H9 (cell line): ENCODE measurements at regions not wholly inside any gene's neighbourhood (a gene's known extent, or its start where the extent isn't known, plus 50 kb on each side); places are given as distances from the start of the nearest gene placed in this dataset.

Source experiments
- DNase-seq: peaks from one replicate; pipeline ENCODE4 v3.0.0-alpha.2; 2017
- H2AFZ ChIP-seq: one replicate; pipeline ENCODE4 v1.6.1; 2013; ENCODE audit warnings: mild to moderate bottlenecking, low read length, control low read depth, moderate library complexity
- H2AK5ac ChIP-seq: 2 replicates; pipeline ENCODE4 v1.6.1; 2013; ENCODE audit warnings: low read length, control low read depth, mixed read lengths; ENCODE audit not compliant: insufficient read length
- H2BK120ac ChIP-seq: one replicate; pipeline ENCODE4 v1.6.1; 2013; ENCODE audit warnings: low read depth, mild to moderate bottlenecking, low read length, control low read depth, inconsistent platforms; ENCODE audit not compliant: poor library complexity, severe bottlenecking
- H2BK12ac ChIP-seq: 2 replicates; pipeline ENCODE4 v1.6.1; 2013; ENCODE audit warnings: low read length, control low read depth, mixed read lengths, low read depth; ENCODE audit not compliant: insufficient read length
- H2BK15ac ChIP-seq: 2 replicates; pipeline ENCODE4 v1.6.1; 2013; ENCODE audit warnings: low read depth, low read length, control low read depth
- H2BK20ac ChIP-seq: one replicate; pipeline ENCODE4 v1.6.1; 2013; ENCODE audit warnings: low read depth, mild to moderate bottlenecking, low read length, control low read depth, inconsistent platforms; ENCODE audit not compliant: poor library complexity, severe bottlenecking
- H2BK5ac ChIP-seq: 2 replicates; pipeline ENCODE4 v1.6.1; 2013; ENCODE audit warnings: low read length, control low read depth, mixed read lengths; ENCODE audit not compliant: insufficient read length
- H3K14ac ChIP-seq: 2 replicates; pipeline ENCODE4 v1.6.1; 2013; ENCODE audit warnings: low read length, control low read depth; ENCODE audit not compliant: insufficient read depth
- H3K18ac ChIP-seq: 2 replicates; pipeline ENCODE4 v1.6.1; 2013; ENCODE audit warnings: low read depth, mild to moderate bottlenecking, mixed read lengths, low read length, control low read depth; ENCODE audit not compliant: insufficient read length
- H3K23ac ChIP-seq: 2 replicates; pipeline ENCODE4 v1.6.1; 2013; ENCODE audit warnings: low read length, control low read depth, mixed read lengths, low read depth; ENCODE audit not compliant: insufficient read length
- H3K23me2 ChIP-seq: 2 replicates; pipeline ENCODE4 v1.6.1; 2013; ENCODE audit warnings: low read depth, mild to moderate bottlenecking, mixed read lengths, low read length, control low read depth; ENCODE audit not compliant: insufficient read length, poor library complexity, severe bottlenecking
- H3K27ac ChIP-seq: 2 replicates; pipeline ENCODE4 v1.5.1; 2013; ENCODE audit warnings: low read length, control low read depth, mixed read lengths, low read depth; ENCODE audit not compliant: insufficient read length
- H3K27me3 ChIP-seq: 2 replicates; pipeline ENCODE4 v1.6.1; 2013; ENCODE audit warnings: low read length, control low read depth, inconsistent platforms; ENCODE audit not compliant: insufficient read depth
- H3K4ac ChIP-seq: 2 replicates; pipeline ENCODE4 v1.6.1; 2013; ENCODE audit warnings: low read depth, mild to moderate bottlenecking, control low read depth, inconsistent platforms, low read length, moderate library complexity
- H3K4me1 ChIP-seq: 2 replicates; pipeline ENCODE4 v1.6.1; 2013; ENCODE audit warnings: low read length, control low read depth, inconsistent platforms; ENCODE audit not compliant: insufficient read depth
- H3K4me2 ChIP-seq: 2 replicates; pipeline ENCODE4 v1.6.1; 2013; ENCODE audit warnings: low read length, control low read depth, mixed read lengths; ENCODE audit not compliant: insufficient read length, insufficient read depth
- H3K56ac ChIP-seq: 2 replicates; pipeline ENCODE4 v1.6.1; 2013; ENCODE audit warnings: low read depth, mild to moderate bottlenecking, mixed read lengths, low read length, control low read depth; ENCODE audit not compliant: insufficient read length
- H3K79me1 ChIP-seq: 2 replicates; pipeline ENCODE4 v1.6.1; 2013; ENCODE audit warnings: low read depth, mild to moderate bottlenecking, moderate library complexity, low read length, control low read depth, inconsistent platforms; ENCODE audit not compliant: insufficient read depth, poor library complexity, severe bottlenecking
- H3K79me2 ChIP-seq: 2 replicates; pipeline ENCODE4 v1.6.1; 2013; ENCODE audit warnings: low read length, control low read depth, inconsistent platforms; ENCODE audit not compliant: insufficient read depth
- H3K9ac ChIP-seq: 2 replicates; pipeline ENCODE4 v1.6.1; 2013; ENCODE audit warnings: low read length, control low read depth, mixed read lengths; ENCODE audit not compliant: insufficient read length; ENCODE audit errors: extremely low read depth
- H3K9me3 ChIP-seq: one replicate; pipeline ENCODE4 v1.6.1; 2013; ENCODE audit warnings: low read depth, low read length, inconsistent platforms; ENCODE audit not compliant: control insufficient read depth
- H3T11ph ChIP-seq: one replicate; pipeline ENCODE4 v1.6.1; 2013; ENCODE audit warnings: mild to moderate bottlenecking, low read length, control low read depth, inconsistent platforms
- H4K20me1 ChIP-seq: one replicate; pipeline ENCODE4 v1.6.1; 2013; ENCODE audit not compliant: control insufficient read depth, insufficient read length, insufficient read depth
- H4K5ac ChIP-seq: 2 replicates; pipeline ENCODE4 v1.6.1; 2013; ENCODE audit warnings: low read depth, mild to moderate bottlenecking, mixed read lengths, low read length, control low read depth; ENCODE audit not compliant: insufficient read length
- H4K8ac ChIP-seq: replicated peaks from 2 replicates; pipeline ENCODE4 v1.6.1; 2013; ENCODE audit warnings: low read length, control low read depth, mixed read lengths, low read depth; ENCODE audit not compliant: insufficient read length
- H4K91ac ChIP-seq: 2 replicates; pipeline ENCODE4 v1.6.1; 2013; ENCODE audit warnings: low read depth, mild to moderate bottlenecking, moderate library complexity, mixed read lengths, low read length, control low read depth; ENCODE audit not compliant: insufficient read length
- H3K27ac Mint-ChIP-seq, 3 experiments: 2 replicates in 2 of 3; 3 replicates in 1 of 3; pipeline ENCODE4 v1.8.0; 2020 to 2021; ENCODE audit warnings: mixed read lengths in 3 of 3, mild to moderate bottlenecking in 1 of 3, moderate library complexity in 1 of 3
- H3K27me3 Mint-ChIP-seq: 2 replicates; pipeline ENCODE4 v1.8.0; 2021; ENCODE audit warnings: low read depth, mild to moderate bottlenecking, moderate library complexity, mixed read lengths
- H3K36me3 Mint-ChIP-seq, 3 experiments: 2 replicates in 2 of 3; 3 replicates in 1 of 3; pipeline ENCODE4 v1.8.0; 2020 to 2021; ENCODE audit warnings: low read depth in 3 of 3, mixed read lengths in 3 of 3; ENCODE audit not compliant: insufficient read depth in 1 of 3
- H3K4me1 Mint-ChIP-seq, 2 experiments: 2 replicates each; pipeline ENCODE4 v1.8.0; 2020; ENCODE audit warnings: mixed read lengths in 2 of 2
- H3K4me3 Mint-ChIP-seq, 2 experiments: 2 replicates in 1 of 2; 3 replicates in 1 of 2; pipeline ENCODE4 v1.8.0; 2020 to 2021; ENCODE audit warnings: mild to moderate bottlenecking in 2 of 2, mixed read lengths in 2 of 2, moderate library complexity in 1 of 2
- H3K9me3 Mint-ChIP-seq, 2 experiments: 2 replicates in 1 of 2; 3 replicates in 1 of 2; pipeline ENCODE4 v1.8.0; 2020; ENCODE audit warnings: mild to moderate bottlenecking in 2 of 2, mixed read lengths in 2 of 2, moderate library complexity in 1 of 2
- TF ChIP-seq, protein P1 (sequence below): fragments of 200-600 bp; sonication (generic); conservative IDR thresholded peaks from 3 replicates; pipeline ENCODE4 v1.8.0; 2021; ENCODE audit warnings: antibody characterized with exemption, mild to moderate bottlenecking

DNA sequence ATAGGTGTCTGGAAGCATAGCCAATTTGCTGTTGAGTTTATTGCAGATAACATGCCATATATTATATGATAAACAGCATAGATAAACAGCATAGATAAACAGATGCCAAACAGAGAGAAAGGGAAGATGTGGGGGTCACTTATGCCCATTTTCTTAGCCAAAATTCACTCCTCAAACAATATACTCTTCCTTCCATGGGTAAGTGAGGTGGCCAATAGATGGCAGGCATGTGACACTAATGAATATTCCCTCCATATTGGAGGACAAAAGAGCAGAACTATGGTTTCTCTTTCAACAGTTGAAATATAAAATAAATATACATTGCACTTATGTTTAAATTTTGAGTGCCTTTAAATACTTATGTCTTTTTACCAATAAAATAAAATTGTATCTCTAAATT, 1212.8 kb downstream of the REEP3 start:
- Histone ChIP-seq H4K8ac (no peak overlapping the region), H2BK15ac (no peak overlapping the region), H2AFZ (no peak overlapping the region), H4K91ac (no peak overlapping the region), H2BK120ac (no peak overlapping the region), H3K23me2 (no peaks in the 10 kb centered on the region), H3K9ac (no peak overlapping the region), H3K14ac (no peak overlapping the region), H3K18ac (no peak overlapping the region), H3K79me1 (no peaks in the 10 kb centered on the region), H3T11ph (no peak overlapping the region), H2BK20ac (no peak overlapping the region), H3K4ac (no peak overlapping the region), H3K4me1 (no peaks in the 10 kb centered on the region), H3K23ac (no peak overlapping the region), H3K56ac (no peak overlapping the region), H3K9me3 (no peaks in the 10 kb centered on the region), H3K79me2 (no peaks in the 10 kb centered on the region), H2BK5ac (no peak overlapping the region), H2AK5ac (no peak overlapping the region), H3K27ac (no peak overlapping the region), H4K20me1 (no peaks in the 10 kb centered on the region), H4K5ac (no peak overlapping the region), H3K4me2 (no peak overlapping the region), H2BK12ac (no peak overlapping the region), H3K27me3 (no peaks in the 10 kb centered on the region)
- TF ChIP-seq, protein P1, sequence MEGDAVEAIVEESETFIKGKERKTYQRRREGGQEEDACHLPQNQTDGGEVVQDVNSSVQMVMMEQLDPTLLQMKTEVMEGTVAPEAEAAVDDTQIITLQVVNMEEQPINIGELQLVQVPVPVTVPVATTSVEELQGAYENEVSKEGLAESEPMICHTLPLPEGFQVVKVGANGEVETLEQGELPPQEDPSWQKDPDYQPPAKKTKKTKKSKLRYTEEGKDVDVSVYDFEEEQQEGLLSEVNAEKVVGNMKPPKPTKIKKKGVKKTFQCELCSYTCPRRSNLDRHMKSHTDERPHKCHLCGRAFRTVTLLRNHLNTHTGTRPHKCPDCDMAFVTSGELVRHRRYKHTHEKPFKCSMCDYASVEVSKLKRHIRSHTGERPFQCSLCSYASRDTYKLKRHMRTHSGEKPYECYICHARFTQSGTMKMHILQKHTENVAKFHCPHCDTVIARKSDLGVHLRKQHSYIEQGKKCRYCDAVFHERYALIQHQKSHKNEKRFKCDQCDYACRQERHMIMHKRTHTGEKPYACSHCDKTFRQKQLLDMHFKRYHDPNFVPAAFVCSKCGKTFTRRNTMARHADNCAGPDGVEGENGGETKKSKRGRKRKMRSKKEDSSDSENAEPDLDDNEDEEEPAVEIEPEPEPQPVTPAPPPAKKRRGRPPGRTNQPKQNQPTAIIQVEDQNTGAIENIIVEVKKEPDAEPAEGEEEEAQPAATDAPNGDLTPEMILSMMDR: peak; percentile 68
- no peaks in the 10 kb centered on the region for H3K27me3 Mint-ChIP-seq
- DNase-seq: no peak
- peaks cover 3 to 8% of the 10 kb centered on the region in 2 experiments; a peak in 3 of 4 replicates for H3K4me1 Mint-ChIP-seq
- H3K4me3 Mint-ChIP-seq: no peak overlapping the region
- peaks cover 12 to 21% of the 10 kb centered on the region in 2 experiments; a peak in 4 of 5 replicates for H3K9me3 Mint-ChIP-seq
- H3K36me3 Mint-ChIP-seq: peaks cover 0 to 11% (median 9%) of the 10 kb centered on the region in 3 experiments; a peak in 5 of 7 replicates
- no peak overlapping the region for H3K27ac Mint-ChIP-seq
